Erythroblast (primary cell): ENCODE measurements at regions not wholly inside any gene's neighbourhood (a gene's known extent, or its start where the extent isn't known, plus 50 kb on each side); places are given as distances from the start of the nearest gene placed in this dataset.

ENCODE experiments used
- GATA1 ChIP-seq: IDR thresholded peaks from 2 replicates; pipeline ENCODE4 v1.6.1; 2011; ENCODE audit warnings: low read depth, mild to moderate bottlenecking, control low read depth, low read length, moderate library complexity
- POLR2A ChIP-seq: IDR thresholded peaks from 2 replicates; pipeline ENCODE4 v1.6.1; 2011; ENCODE audit warnings: mild to moderate bottlenecking, low read length

DNA sequence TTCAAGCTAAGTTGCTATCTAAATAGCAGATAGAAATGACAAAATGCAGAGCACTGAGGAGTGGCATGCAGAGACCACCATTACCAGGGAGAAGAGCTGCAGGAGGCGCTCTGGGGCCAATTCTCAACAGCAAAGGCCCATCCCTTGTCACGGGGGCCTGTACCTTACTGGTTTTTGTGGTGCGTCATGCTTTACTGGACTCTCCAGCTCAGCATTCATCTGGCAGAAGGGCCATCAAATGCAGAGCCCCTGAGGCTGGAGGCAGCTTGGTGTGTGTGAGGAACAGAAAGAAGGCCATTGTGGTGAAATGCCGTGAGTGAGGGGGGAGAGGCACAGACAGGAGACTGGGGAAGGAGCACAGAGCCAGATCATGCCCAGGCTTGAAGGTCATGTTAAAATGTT is 56.5 kb upstream of the NAV2 start:
- no peak for TF ChIP-seq POLR2A
- TF ChIP-seq GATA1 = no peak
